ENCODE measurements at regions not wholly inside any gene's neighbourhood (a gene's known extent, or its start where the extent isn't known, plus 50 kb on each side); places are given as distances from the start of the nearest gene placed in this dataset.

DNA sequence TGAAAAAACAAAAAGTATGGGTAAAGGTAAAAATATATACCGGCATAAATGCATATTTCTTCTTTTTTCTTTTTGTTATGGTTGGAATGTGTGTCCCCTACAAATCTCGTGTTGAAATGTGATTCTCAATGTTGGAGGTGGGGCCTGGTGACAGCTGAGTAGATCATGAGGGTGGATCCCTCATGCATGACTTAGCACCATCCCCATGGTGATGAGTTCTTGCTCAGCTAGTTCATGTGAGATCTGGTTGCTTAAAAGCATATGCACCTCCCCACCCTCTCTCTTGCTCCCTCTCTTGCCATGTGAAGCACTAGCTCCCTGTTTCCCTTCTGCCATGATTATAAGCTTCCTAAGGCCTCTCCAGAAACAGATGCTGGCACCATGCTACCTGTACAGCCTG lies 93.3 kb downstream of the HYCC1 start:
- TF ChIP-seq, protein P1, sequence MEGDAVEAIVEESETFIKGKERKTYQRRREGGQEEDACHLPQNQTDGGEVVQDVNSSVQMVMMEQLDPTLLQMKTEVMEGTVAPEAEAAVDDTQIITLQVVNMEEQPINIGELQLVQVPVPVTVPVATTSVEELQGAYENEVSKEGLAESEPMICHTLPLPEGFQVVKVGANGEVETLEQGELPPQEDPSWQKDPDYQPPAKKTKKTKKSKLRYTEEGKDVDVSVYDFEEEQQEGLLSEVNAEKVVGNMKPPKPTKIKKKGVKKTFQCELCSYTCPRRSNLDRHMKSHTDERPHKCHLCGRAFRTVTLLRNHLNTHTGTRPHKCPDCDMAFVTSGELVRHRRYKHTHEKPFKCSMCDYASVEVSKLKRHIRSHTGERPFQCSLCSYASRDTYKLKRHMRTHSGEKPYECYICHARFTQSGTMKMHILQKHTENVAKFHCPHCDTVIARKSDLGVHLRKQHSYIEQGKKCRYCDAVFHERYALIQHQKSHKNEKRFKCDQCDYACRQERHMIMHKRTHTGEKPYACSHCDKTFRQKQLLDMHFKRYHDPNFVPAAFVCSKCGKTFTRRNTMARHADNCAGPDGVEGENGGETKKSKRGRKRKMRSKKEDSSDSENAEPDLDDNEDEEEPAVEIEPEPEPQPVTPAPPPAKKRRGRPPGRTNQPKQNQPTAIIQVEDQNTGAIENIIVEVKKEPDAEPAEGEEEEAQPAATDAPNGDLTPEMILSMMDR (IDR thresholded peaks at IDR 0.05): no peak
- no peak for TF ChIP-seq EZH2 (IDR thresholded peaks at IDR 0.05)
- TF ChIP-seq EZH2phosphoT487 (IDR thresholded peaks at IDR 0.05): no peak
